ENCODE measurements at regions not wholly inside any gene's neighbourhood (a gene's known extent, or its start where the extent isn't known, plus 50 kb on each side); places are given as distances from the start of the nearest gene placed in this dataset.

GRCh38 chr13:50421473-50422130 lies 406.4 kb downstream of the KCNRG start:
- peaks cover 10% of the 10 kb centered on the region for H3K4me1 Mint-ChIP-seq (ENCODE audit: low read depth, unreplicated experiment)

GRCh38 chr13:50422181-50423148 lies 407.2 kb downstream of the KCNRG start:
- Histone ChIP-seq H3K4me1 (ENCODE audit: insufficient read depth, low read length) (peaks cover 20% of the 10 kb centered on the region), H3K27ac (ENCODE audit: low read depth, low read length) (peak overlapping the region; percentile 1), H3K27me3 (ENCODE audit: insufficient read depth, low read length) (no peaks in the 10 kb centered on the region), H3K4me2 (ENCODE audit: low read length) (peak overlapping the region; percentile 28), H4K20me1 (ENCODE audit: insufficient read depth, low read length) (no peaks in the 10 kb centered on the region), H3K36me3 (ENCODE audit: insufficient read depth, low read length) (no peaks in the 10 kb centered on the region), H3K9me3 (ENCODE audit: insufficient read depth, low read depth, low read length) (no peaks in the 10 kb centered on the region), H3K9ac (ENCODE audit: low read length) (no peak overlapping the region), H3K79me2 (ENCODE audit: insufficient read depth, low read length) (no peaks in the 10 kb centered on the region), H3K4me3 (ENCODE audit: insufficient read depth, low read depth, low read length) (no peak overlapping the region), H2AFZ (ENCODE audit: low read depth, low read length) (no peak overlapping the region)
- no peak for TF ChIP-seq EZH2 (IDR thresholded peaks at IDR 0.05; ENCODE audit: insufficient read depth, low read length)
- no peak for TF ChIP-seq CTCF (IDR thresholded peaks at IDR 0.05; ENCODE audit: insufficient read depth, low read depth, low read length)
- DNase-seq (ENCODE audit: low read depth) (no peak), FAIRE-seq (no peak)
- Mint-ChIP-seq H3K4me3 (ENCODE audit: unreplicated experiment) (no peak overlapping the region), H3K27ac (ENCODE audit: unreplicated experiment) (no peak overlapping the region), H3K36me3 (ENCODE audit: low read depth, unreplicated experiment) (no peaks in the 10 kb centered on the region), H3K4me1 (ENCODE audit: low read depth, unreplicated experiment) (peaks cover 10% of the 10 kb centered on the region), H3K9me3 (ENCODE audit: unreplicated experiment) (no peaks in the 10 kb centered on the region), H3K27me3 (ENCODE audit: low read depth, unreplicated experiment) (no peaks in the 10 kb centered on the region)

More at GRCh38 chr13:50421473-50422130, 406.4 kb downstream of the KCNRG start:
- H3K36me3 Mint-ChIP-seq (ENCODE audit: low read depth, unreplicated experiment), result peaks cover 2% of the 10 kb centered on the region
- no peak overlapping the region for H2AFZ ChIP-seq (ENCODE audit: low read depth, low read length)
- peak overlapping the region; percentile 1 for H3K27ac ChIP-seq (ENCODE audit: low read depth, low read length)
- FAIRE-seq (no peak), DNase-seq (ENCODE audit: low read depth) (peak; percentile 63)
- no peaks in the 10 kb centered on the region for H4K20me1 ChIP-seq (ENCODE audit: insufficient read depth, low read length)
- H3K4me1 ChIP-seq (ENCODE audit: insufficient read depth, low read length), result peaks cover 20% of the 10 kb centered on the region
- no peaks in the 10 kb centered on the region for H3K9me3 ChIP-seq (ENCODE audit: insufficient read depth, low read depth, low read length)
- no peak overlapping the region for H3K9ac ChIP-seq (ENCODE audit: low read length)
- no peaks in the 10 kb centered on the region for H3K79me2 ChIP-seq (ENCODE audit: insufficient read depth, low read length)
- H3K27me3 Mint-ChIP-seq (ENCODE audit: low read depth, unreplicated experiment), result no peaks in the 10 kb centered on the region
- H3K4me3 Mint-ChIP-seq (ENCODE audit: unreplicated experiment), result no peak overlapping the region
- no peak overlapping the region for H3K27ac Mint-ChIP-seq (ENCODE audit: unreplicated experiment)
- TF ChIP-seq EZH2 (IDR thresholded peaks at IDR 0.05; ENCODE audit: insufficient read depth, low read length) (no peak), CTCF (IDR thresholded peaks at IDR 0.05; ENCODE audit: insufficient read depth, low read depth, low read length) (no peak)
- no peak overlapping the region for H3K4me3 ChIP-seq (ENCODE audit: insufficient read depth, low read depth, low read length)
- H3K9me3 Mint-ChIP-seq (ENCODE audit: unreplicated experiment), result no peaks in the 10 kb centered on the region
- no peaks in the 10 kb centered on the region for H3K27me3 ChIP-seq (ENCODE audit: insufficient read depth, low read length)
- H3K4me2 ChIP-seq (ENCODE audit: low read length), result peak overlapping the region; percentile 28
- H3K36me3 ChIP-seq (ENCODE audit: insufficient read depth, low read length), result no peaks in the 10 kb centered on the region

Data from astrocyte (in vitro differentiated cells and primary cell).